ENCODE measurements at regions not wholly inside any gene's neighbourhood (a gene's known extent, or its start where the extent isn't known, plus 50 kb on each side); places are given as distances from the start of the nearest gene placed in this dataset.

- H3K27ac Mint-ChIP-seq: no peak overlapping the region
- H3K4me1 Mint-ChIP-seq: no peaks in the 10 kb centered on the region
- intact Hi-C loops (cut with micrococcal nuclease): no loop called here
- ChIA-PET POLR2A (no interaction called here), CTCF (no interaction called here)
- ATAC-seq (ENCODE audit: low read depth) (no peak), DNase-seq (no peak)
- no peaks in the 10 kb centered on the region for H3K36me3 Mint-ChIP-seq (ENCODE audit: low read depth)
- H3K4me3 Mint-ChIP-seq: no peak overlapping the region
- no peak for TF ChIP-seq CTCF (IDR thresholded peaks at IDR 0.05)
- H3K9me3 Mint-ChIP-seq: no peaks in the 10 kb centered on the region
- H3K27me3 Mint-ChIP-seq: no peaks in the 10 kb centered on the region
Measured at GRCh38 chr6:100138346-100139022, 144.5 kb upstream of the MCHR2 start.

DNA sequence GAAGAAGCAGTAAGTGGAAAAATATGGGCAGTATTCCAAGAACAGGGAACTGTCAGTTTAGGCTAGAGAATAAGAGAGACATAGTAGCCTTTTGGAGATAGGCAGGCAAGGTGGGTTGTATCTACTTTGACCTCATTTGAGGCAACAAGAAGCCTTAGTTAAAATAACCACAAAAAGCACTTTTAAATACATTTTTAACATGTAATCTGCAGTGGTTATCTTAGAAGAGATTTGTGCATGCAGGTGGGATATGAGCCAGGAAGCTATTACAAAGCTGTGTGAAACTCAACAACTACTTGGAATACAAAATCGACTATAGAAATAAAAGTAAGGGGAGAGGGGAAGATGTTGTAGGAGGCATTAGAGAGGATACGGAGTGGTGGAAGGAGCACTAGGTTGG, 143.7 kb upstream of the MCHR2 start:
- no peak for TF ChIP-seq CTCF (IDR thresholded peaks at IDR 0.05)
- CTCF ChIA-PET: no interaction called here
- no peaks in the 10 kb centered on the region for H3K9me3 Mint-ChIP-seq
- DNase-seq (no peak), ATAC-seq (ENCODE audit: low read depth) (no peak)
- no peak overlapping the region for H3K4me3 Mint-ChIP-seq
- intact Hi-C loops (cut with micrococcal nuclease): no loop called here
- no peaks in the 10 kb centered on the region for H3K27me3 Mint-ChIP-seq
- no peaks in the 10 kb centered on the region for H3K36me3 Mint-ChIP-seq (ENCODE audit: low read depth)
- no peaks in the 10 kb centered on the region for H3K4me1 Mint-ChIP-seq
- POLR2A ChIA-PET: no interaction called here
- H3K27ac Mint-ChIP-seq: no peak overlapping the region

DNA sequence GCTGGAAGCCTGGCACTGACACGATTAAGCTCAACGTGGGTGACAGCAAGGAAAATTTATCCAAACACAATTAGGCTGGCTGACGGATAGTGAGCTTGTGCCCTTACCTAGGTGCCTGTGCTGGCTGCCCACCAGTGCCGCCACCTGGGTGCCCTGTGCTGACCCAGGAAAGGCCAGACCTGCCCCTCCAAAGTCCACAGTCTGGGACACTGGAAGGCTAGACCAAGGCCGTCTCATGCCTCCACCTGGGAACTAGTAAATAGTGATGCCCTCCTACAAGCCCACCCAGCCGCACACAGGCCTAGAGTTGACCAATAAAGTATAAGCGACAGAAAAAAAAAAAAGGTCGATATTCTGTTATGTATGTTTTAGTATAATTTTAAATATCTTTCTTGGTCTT, 142.6 kb upstream of the MCHR2 start:
- Mint-ChIP-seq H3K27me3 (no peaks in the 10 kb centered on the region), H3K9me3 (peaks cover 2% of the 10 kb centered on the region), H3K27ac (no peak overlapping the region), H3K4me3 (no peak overlapping the region), H3K36me3 (ENCODE audit: low read depth) (no peaks in the 10 kb centered on the region), H3K4me1 (no peaks in the 10 kb centered on the region)
- DNase-seq: no peak
- ChIA-PET CTCF (no interaction called here), POLR2A (no interaction called here)
- no peak for ATAC-seq (ENCODE audit: low read depth)
- intact Hi-C loops (cut with micrococcal nuclease): no loop called here
- TF ChIP-seq CTCF (IDR thresholded peaks at IDR 0.05): no peak

DNA sequence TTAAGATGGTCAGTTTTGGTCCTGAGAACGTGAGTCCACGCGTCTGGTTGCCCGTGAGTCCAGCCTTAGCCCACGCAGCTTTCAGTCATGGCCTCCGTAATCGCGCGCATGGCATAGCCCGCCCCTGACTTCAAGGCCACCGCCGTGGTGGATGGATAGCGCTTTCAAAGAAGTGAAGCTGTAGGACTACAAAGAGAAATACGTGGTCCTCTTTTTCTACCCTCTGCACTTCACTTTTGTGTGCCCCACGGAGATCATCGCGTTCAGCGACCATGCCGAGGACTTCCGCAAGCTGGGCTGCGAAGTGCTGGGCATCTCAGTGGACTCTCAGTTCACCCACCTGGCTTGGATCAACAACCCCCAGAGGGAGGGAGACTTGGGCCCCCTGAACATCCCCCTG, 142.0 kb upstream of the MCHR2 start:
- intact Hi-C loops (cut with micrococcal nuclease): no loop called here
- peaks cover 6% of the 10 kb centered on the region for H3K9me3 Mint-ChIP-seq
- TF ChIP-seq CTCF (IDR thresholded peaks at IDR 0.05): no peak
- CTCF ChIA-PET: no interaction called here
- H3K4me1 Mint-ChIP-seq: no peaks in the 10 kb centered on the region
- no peak overlapping the region for H3K4me3 Mint-ChIP-seq
- H3K36me3 Mint-ChIP-seq (ENCODE audit: low read depth): no peaks in the 10 kb centered on the region
- no peaks in the 10 kb centered on the region for H3K27me3 Mint-ChIP-seq
- DNase-seq (no peak), ATAC-seq (ENCODE audit: low read depth) (no peak)
- H3K27ac Mint-ChIP-seq: no peak overlapping the region
- POLR2A ChIA-PET: no interaction called here

GRCh38 chr6:100134703-100135102, 140.7 kb upstream of the MCHR2 start:
- no peaks in the 10 kb centered on the region for H3K4me1 Mint-ChIP-seq
- no peak for TF ChIP-seq CTCF (IDR thresholded peaks at IDR 0.05)
- no peak overlapping the region for H3K27ac Mint-ChIP-seq
- intact Hi-C loops (cut with micrococcal nuclease): no loop called here
- peaks cover 9% of the 10 kb centered on the region for H3K9me3 Mint-ChIP-seq
- CTCF ChIA-PET: no interaction called here
- POLR2A ChIA-PET: no interaction called here
- no peaks in the 10 kb centered on the region for H3K27me3 Mint-ChIP-seq
- ATAC-seq (ENCODE audit: low read depth) (no peak), DNase-seq (no peak)
- H3K4me3 Mint-ChIP-seq: no peak overlapping the region
- no peaks in the 10 kb centered on the region for H3K36me3 Mint-ChIP-seq (ENCODE audit: low read depth)

Measured in activated B cell treated with CpG ODN at 0.5 μM for 24 hours (primary cell).